ENCODE measurements at regions not wholly inside any gene's neighbourhood (a gene's known extent, or its start where the extent isn't known, plus 50 kb on each side); places are given as distances from the start of the nearest gene placed in this dataset.

DNA sequence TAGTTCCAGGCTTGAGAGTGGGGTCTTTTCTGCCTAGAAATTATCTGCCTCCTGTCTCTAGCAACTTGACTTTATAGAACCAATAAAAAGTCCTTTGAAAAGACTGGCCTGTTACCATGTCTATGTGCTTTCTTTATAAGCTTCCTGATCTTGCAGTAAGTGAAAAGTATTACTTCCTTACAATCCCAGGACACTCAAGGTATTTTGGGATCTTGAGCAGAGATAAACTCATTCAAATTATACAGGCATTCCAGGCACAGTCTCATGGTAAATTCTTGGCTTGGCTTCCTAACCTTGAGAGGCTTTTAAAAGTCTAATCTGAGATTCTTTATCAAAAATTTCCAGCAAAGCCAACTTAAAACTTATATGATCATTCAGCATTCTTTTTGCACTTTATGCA is 833.0 kb upstream of the POU3F4 start:
- TF ChIP-seq, protein P1, sequence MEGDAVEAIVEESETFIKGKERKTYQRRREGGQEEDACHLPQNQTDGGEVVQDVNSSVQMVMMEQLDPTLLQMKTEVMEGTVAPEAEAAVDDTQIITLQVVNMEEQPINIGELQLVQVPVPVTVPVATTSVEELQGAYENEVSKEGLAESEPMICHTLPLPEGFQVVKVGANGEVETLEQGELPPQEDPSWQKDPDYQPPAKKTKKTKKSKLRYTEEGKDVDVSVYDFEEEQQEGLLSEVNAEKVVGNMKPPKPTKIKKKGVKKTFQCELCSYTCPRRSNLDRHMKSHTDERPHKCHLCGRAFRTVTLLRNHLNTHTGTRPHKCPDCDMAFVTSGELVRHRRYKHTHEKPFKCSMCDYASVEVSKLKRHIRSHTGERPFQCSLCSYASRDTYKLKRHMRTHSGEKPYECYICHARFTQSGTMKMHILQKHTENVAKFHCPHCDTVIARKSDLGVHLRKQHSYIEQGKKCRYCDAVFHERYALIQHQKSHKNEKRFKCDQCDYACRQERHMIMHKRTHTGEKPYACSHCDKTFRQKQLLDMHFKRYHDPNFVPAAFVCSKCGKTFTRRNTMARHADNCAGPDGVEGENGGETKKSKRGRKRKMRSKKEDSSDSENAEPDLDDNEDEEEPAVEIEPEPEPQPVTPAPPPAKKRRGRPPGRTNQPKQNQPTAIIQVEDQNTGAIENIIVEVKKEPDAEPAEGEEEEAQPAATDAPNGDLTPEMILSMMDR (IDR thresholded peaks at IDR 0.05), result no peak
- no peak for TF ChIP-seq POLR2A (IDR thresholded peaks at IDR 0.05)

Data from thyroid gland (tissue), 4 donors.